GM21825 (cell line): ENCODE measurements at regions not wholly inside any gene's neighbourhood (a gene's known extent, or its start where the extent isn't known, plus 50 kb on each side); places are given as distances from the start of the nearest gene placed in this dataset.

Experiments
- ATAC-seq: cut with Tn5 transposase; IDR thresholded peaks from one replicate; pipeline ENCODE4 v1.9.1; 2021; ENCODE audit warnings: mild to moderate bottlenecking, moderate library complexity; ENCODE audit not compliant: unreplicated experiment

DNA sequence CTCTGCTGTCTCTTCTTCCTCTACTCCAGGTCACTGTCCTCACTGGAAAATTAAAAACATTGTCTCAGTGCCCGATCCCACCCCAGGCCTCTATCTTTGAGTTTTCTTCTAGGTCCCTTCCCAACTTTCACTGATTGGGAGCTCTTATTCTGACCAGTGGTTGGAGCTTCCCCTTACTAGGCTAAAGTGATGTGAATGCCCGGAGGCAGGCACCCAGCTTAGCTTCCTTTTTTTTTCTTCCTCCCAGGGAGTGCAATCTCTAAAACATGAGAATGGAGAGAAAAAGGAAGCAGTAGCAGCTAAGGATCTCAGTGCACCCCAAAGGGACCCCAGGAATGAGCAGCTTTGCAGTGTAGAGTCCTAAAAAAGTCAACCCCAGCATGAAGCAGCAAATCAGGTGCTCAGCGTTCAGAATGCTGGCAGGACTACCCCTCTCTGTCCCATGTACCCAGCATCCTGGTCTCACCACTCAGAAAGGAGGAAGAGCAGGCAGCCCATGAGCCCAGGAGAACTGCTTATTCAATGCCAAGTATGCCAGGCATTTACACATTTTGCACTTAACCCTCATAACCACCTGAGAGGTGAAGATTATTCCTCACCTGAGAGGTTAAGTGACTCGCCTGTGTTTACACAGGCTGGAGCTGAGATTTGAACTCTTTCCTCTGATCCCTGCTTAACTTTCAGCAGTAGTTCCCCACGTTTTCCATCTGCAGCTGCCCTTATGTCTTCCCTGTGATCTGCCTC is 146.2 kb upstream of the PWP1 start:
- no peak for ATAC-seq

DNA sequence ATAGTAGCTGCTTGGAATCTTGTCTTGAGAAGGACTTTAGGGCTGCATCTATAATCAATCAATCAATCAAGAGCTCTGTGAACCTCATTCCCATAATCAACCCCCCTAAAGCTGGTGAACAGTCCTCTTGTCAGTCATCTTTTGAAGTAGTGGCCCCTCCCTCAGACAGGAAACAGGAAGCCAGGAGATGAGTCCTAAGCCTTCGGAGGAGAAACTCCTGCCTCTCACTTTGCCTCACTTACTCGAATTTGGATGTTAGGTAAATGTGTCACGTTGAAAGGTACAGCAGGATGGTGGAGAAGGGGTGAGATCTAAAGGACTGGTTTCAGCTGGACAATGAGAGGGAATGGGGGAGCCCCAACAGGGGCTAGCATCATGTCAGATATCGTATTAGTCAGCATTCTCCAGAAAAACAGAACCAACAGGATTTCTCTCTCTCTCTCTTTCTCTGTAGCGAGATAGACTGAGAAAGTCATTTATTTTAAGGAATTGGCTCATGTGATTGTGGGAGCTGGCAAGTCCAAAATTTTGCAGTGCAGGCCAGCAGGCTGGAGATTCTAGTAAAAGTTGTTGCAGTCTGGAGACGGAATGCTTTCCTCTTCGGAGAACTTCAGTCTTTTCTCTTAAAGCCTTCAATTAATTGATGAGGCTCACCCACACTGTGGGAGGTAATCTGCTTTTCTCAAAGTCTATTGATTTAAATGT is 144.4 kb upstream of the PWP1 start:
- ATAC-seq, result no peak

- no peak for ATAC-seq
Observed at GRCh38 chr12:107543416-107543815, 142.2 kb upstream of the PWP1 start.

DNA sequence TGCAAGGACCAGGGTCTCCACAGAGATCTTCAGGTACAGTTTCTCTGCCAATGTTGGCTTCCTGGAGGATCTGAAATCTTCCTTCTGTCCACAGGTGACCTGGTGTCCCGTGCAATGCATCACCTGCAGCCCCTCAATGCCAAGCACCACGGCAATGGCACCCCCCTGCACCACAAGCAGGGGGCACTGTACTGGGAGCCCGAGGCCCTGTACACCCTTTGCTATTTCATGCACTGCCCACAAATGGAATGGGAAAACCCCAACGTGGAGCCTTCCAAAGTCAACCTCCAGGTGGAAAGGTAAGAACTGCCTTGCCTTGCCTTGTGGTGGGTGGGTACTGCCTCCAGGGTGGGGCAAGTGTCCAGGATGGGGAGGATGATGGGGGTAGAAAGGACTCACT is 141.8 kb upstream of the PWP1 start:
- ATAC-seq, result no peak

DNA sequence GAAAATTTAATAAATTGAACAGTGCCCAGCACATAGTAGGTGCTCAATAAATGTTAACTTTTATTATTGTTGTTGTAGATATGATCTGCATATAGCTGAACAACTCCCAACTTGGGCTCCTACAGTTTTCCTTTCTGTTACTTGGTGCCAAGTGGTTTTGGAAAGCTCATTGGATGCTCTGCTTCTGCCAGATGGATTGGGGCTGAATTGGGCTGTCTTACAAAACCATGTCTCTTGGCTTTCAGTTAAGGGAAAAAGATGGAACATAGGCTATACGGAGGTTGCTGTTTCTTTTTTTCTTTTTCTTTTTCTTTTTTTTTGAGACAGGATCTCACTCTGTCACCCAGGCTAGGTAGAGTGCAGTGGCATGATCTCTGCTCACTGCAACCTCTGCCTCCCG is 140.7 kb upstream of the PWP1 start:
- no peak for ATAC-seq

DNA sequence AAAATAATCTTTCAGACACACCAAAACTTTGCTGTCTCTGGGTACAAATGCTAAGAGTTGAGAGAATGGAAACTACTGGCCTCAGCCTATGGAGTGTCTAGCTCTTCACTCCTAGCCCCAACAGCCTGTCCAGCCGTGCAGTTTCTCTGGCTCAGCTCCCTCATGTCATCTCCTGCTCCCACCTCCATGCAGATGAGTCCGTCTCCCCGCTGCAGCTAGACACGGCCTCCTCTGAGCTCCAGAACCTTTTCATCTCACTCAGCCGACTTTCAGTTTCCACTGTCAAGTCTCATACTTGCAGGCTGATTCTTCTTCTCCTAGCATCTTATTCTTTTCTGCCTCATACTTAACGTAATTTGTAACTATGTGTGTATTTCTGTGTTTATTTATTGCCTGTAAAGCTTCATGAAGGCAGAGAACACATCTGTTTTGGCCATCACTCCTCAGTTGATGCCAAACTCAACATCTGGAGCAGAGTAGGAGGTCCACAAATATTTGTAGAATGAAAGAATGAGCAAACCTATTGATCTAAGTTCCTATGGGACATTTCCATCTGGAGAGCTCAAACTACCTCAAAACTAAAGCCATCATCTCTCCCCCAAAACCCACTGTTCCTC is 139.8 kb upstream of the PWP1 start:
- ATAC-seq, result no peak

GRCh38 chr12:107547389-107547788 is 138.2 kb upstream of the PWP1 start:
- no peak for ATAC-seq

DNA sequence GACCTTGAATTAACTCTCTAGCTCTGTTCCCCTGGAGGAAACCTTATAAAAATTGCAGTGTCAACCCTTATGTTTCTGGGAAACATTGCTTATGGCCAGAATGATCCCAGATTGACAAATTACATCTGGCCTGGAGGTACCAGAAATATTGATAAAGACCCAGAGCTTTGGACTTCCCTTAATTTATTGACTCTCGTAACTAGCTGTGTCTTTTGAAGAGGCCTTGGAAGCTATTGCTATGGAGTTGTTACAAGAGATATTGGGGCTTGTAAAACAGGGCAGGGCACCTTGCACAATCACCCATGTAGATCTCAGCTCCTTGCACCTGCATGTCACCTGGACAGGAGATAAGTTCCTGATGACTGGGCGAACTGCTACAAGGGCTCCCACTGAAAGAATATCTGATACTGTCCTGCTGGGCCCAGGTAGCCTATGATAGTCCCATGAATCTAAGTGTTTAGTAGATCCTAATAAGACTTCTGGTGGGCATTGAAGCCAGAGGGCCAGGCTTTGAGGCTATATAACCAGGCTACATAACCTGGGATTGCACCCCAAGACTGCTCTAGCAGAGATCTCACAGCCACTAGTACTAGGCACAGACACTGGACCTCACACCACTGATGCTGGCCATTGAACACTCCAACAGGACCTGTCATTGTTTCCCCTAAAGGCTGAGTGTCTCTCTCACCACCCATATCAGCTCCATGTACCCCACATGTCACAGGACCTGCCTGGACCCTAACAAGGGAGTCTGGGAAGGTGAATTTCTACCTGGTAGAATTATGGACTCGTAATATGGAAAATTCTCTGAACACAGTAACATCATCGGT is 135.7 kb upstream of the PWP1 start:
- ATAC-seq, result no peak

DNA sequence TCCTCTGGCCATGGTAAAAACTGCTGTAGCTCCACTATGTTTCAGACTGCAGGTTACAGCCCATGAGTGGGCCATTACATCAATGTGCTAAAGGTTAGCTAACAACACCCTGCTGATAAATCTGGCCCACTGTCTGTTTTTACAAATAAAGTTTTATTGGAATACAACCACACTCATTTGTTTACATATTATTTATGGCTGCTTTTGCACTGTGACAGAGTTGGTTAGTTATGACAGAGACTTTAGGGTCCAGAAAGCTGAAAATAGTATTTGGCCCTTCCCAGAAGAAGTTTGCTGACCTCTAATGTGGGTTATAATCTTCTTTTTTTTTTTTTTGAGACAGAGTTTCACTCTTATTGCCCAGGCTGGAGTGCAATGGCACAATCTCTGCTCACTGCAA is 134.2 kb upstream of the PWP1 start:
- no peak for ATAC-seq

GRCh38 chr12:107552263-107552662 is 133.3 kb upstream of the PWP1 start:
- no peak for ATAC-seq

GRCh38 chr12:107553211-107553765 is 132.3 kb upstream of the PWP1 start:
- no peak for ATAC-seq

- no peak for ATAC-seq
Observed at GRCh38 chr12:107554941-107555340, 130.7 kb upstream of the PWP1 start.

- no peak for ATAC-seq
Observed at GRCh38 chr12:107557026-107557425, 128.6 kb upstream of the PWP1 start.

- no peak for ATAC-seq
Observed at GRCh38 chr12:107557589-107558100, 128.0 kb upstream of the PWP1 start.

- no peak for ATAC-seq
Observed at GRCh38 chr12:107558141-107558815, 127.3 kb upstream of the PWP1 start.

- no peak for ATAC-seq
Observed at GRCh38 chr12:107558816-107559382, 126.7 kb upstream of the PWP1 start.

GRCh38 chr12:107560165-107560898 is 125.3 kb upstream of the PWP1 start:
- ATAC-seq, result no peak

- ATAC-seq, result no peak
Observed at GRCh38 chr12:107560899-107561285, 124.7 kb upstream of the PWP1 start.

- no peak for ATAC-seq
Observed at GRCh38 chr12:107564946-107565345, 120.7 kb upstream of the PWP1 start.
